HCT116 (cell line): ENCODE measurements at regions not wholly inside any gene's neighbourhood (a gene's known extent, or its start where the extent isn't known, plus 50 kb on each side); places are given as distances from the start of the nearest gene placed in this dataset.

Experiments
- EZH2 ChIP-seq: fragments of 200-600 bp; sonication (generic); IDR thresholded peaks from 2 replicates; pipeline ENCODE4 v1.6.1; 2017; ENCODE audit warnings: antibody characterized with exemption, mixed run types
- ZNF274 ChIP-seq: fragments of 200-500 bp; sonication (Bioruptor generic); IDR thresholded peaks from 2 replicates; pipeline ENCODE4 v1.6.1; 2014; ENCODE audit warnings: mild to moderate bottlenecking, low read depth, low read length, inconsistent platforms

GRCh38 chr20:59441860-59442810 lies 141.7 kb downstream of the EDN3 start:
- TF ChIP-seq EZH2: no peak
- no peak for TF ChIP-seq ZNF274
